ENCODE measurements at regions not wholly inside any gene's neighbourhood (a gene's known extent, or its start where the extent isn't known, plus 50 kb on each side); places are given as distances from the start of the nearest gene placed in this dataset.

GRCh38 chr1:199109160-199109559, 470.3 kb downstream of the PTPRC start:
- no peak for TF ChIP-seq CTCF (IDR thresholded peaks at IDR 0.05; ENCODE audit: low read depth, low read length)
- no peak overlapping the region for H3K4me3 ChIP-seq (ENCODE audit: low read depth, low read length)

GRCh38 chr1:199112365-199112764, 473.5 kb downstream of the PTPRC start:
- TF ChIP-seq CTCF (IDR thresholded peaks at IDR 0.05; ENCODE audit: low read depth, low read length): no peak

GRCh38 chr1:199113265-199113869, 474.5 kb downstream of the PTPRC start:
- peak; percentile 87 for TF ChIP-seq CTCF (IDR thresholded peaks at IDR 0.05; ENCODE audit: low read depth, low read length)

More at GRCh38 chr1:199112365-199112764, 473.5 kb downstream of the PTPRC start:
- H3K4me3 ChIP-seq (ENCODE audit: low read depth, low read length): no peak overlapping the region

GRCh38 chr1:199116488-199116887, 477.6 kb downstream of the PTPRC start:
- no peak for TF ChIP-seq CTCF (IDR thresholded peaks at IDR 0.05; ENCODE audit: low read depth, low read length)

More at GRCh38 chr1:199113265-199113869, 474.5 kb downstream of the PTPRC start:
- H3K4me3 ChIP-seq (ENCODE audit: low read depth, low read length): no peak overlapping the region

GRCh38 chr1:199121047-199121446, 482.2 kb downstream of the PTPRC start:
- TF ChIP-seq CTCF (IDR thresholded peaks at IDR 0.05; ENCODE audit: low read depth, low read length): no peak
- no peak overlapping the region for H3K4me3 ChIP-seq (ENCODE audit: low read depth, low read length)

More at GRCh38 chr1:199116488-199116887, 477.6 kb downstream of the PTPRC start:
- no peak overlapping the region for H3K4me3 ChIP-seq (ENCODE audit: low read depth, low read length)

- no peak overlapping the region for H3K4me3 ChIP-seq (ENCODE audit: low read depth, low read length)
- TF ChIP-seq CTCF (IDR thresholded peaks at IDR 0.05; ENCODE audit: low read depth, low read length): no peak
These were observed 483.2 kb downstream of the PTPRC start for GRCh38 chr1:199122085-199122484.

GRCh38 chr1:199122532-199123311, 483.9 kb downstream of the PTPRC start:
- H3K4me3 ChIP-seq (ENCODE audit: low read depth, low read length): no peak overlapping the region
- TF ChIP-seq CTCF (IDR thresholded peaks at IDR 0.05; ENCODE audit: low read depth, low read length): no peak
